Sigmoid colon (tissue), 4 donors: ENCODE measurements at regions not wholly inside any gene's neighbourhood (a gene's known extent, or its start where the extent isn't known, plus 50 kb on each side); places are given as distances from the start of the nearest gene placed in this dataset.

ENCODE experiments used
- EP300 ChIP-seq, 4 donors: sonication (generic); formaldehyde crosslinking; IDR thresholded peaks; one replicate each; pipeline ENCODE4 v1.6.1; 2017; ENCODE audit warnings: antibody characterized with exemption in 4 of 4
- POLR2AphosphoS5 ChIP-seq, 4 donors: sonication (generic); formaldehyde crosslinking; IDR thresholded peaks; one replicate each; pipeline ENCODE4 v1.6.1; 2017; ENCODE audit warnings: antibody characterized with exemption in 4 of 4

DNA sequence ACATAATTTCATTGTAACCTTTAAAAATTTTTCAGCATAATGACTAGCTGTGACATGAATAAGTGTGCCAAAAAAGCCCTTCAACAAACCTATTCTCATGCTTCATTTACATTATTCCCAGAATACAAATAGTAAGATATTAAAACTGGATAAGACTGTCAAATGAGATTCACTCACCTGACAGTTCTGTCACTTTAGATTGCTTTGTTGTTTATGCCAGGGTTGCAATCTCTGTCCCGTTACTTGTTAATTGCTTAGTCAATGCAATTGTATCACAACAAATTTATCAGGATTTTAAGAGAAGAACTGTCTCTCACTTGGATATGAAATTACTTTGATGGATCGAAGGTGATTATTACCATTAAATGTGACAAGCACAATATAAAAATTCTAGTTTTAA lies 616.0 kb upstream of the IGFBP7 start:
- TF ChIP-seq EP300 (IDR thresholded peaks at IDR 0.05) (no peak), POLR2AphosphoS5 (IDR thresholded peaks at IDR 0.05) (no peak)
